NB4 (cell line): ENCODE measurements at regions not wholly inside any gene's neighbourhood (a gene's known extent, or its start where the extent isn't known, plus 50 kb on each side); places are given as distances from the start of the nearest gene placed in this dataset.
A peak's percentile ranks its signal among the peaks of the same experiment; 100 is the strongest.

Experiments used
- DNase-seq: peaks from one replicate; pipeline ENCODE4 v3.0.0; 2010; ENCODE audit warnings: low read depth
- H3K4me3 ChIP-seq: one replicate; pipeline ENCODE4 v1.5.1; 2011; ENCODE audit warnings: mild to moderate bottlenecking, low read depth, low read length, moderate library complexity
- CTCF ChIP-seq: IDR thresholded peaks from one replicate; pipeline ENCODE4 v1.5.1; 2012; ENCODE audit warnings: low read depth, low read length
- MAX ChIP-seq: IDR thresholded peaks from 2 replicates; pipeline ENCODE4 v1.6.1; 2011; ENCODE audit warnings: low read depth, low read length
- MYC ChIP-seq: IDR thresholded peaks from 2 replicates; pipeline ENCODE4 v1.6.1; 2011; ENCODE audit warnings: low read depth, low read length
- POLR2A ChIP-seq: IDR thresholded peaks from 2 replicates; pipeline ENCODE4 v1.6.1; 2011; ENCODE audit warnings: mild to moderate bottlenecking; ENCODE audit not compliant: insufficient read length; ENCODE audit errors: extremely low read depth

- H3K4me3 ChIP-seq, result no peak overlapping the region
- TF ChIP-seq CTCF, result no peak
- no peak for TF ChIP-seq MYC
- no peak for TF ChIP-seq MAX
- TF ChIP-seq POLR2A, result no peak
- DNase-seq, result no peak
These were observed 59.2 kb upstream of the ADGRB3 start for GRCh38 chr6:68575765-68576439.

GRCh38 chr6:68572975-68573374 lies 62.1 kb upstream of the ADGRB3 start:
- no peak overlapping the region for H3K4me3 ChIP-seq
- DNase-seq, result no peak
- TF ChIP-seq CTCF (no peak), POLR2A (no peak), MYC (no peak), MAX (no peak)

- peak; percentile 86 for TF ChIP-seq CTCF
- TF ChIP-seq MYC, result no peak
- no peak overlapping the region for H3K4me3 ChIP-seq
- peak; percentile 71 for DNase-seq
These were observed 62.6 kb upstream of the ADGRB3 start for GRCh38 chr6:68572525-68572924.

GRCh38 chr6:68559716-68560115 lies 75.4 kb upstream of the ADGRB3 start:
- H3K4me3 ChIP-seq, result no peak overlapping the region
- TF ChIP-seq POLR2A (no peak), MAX (no peak), MYC (no peak), CTCF (no peak)
- DNase-seq, result no peak

GRCh38 chr6:68559070-68559469 lies 76.0 kb upstream of the ADGRB3 start:
- TF ChIP-seq POLR2A (no peak), CTCF (no peak), MAX (no peak), MYC (no peak)
- H3K4me3 ChIP-seq, result no peak overlapping the region

GRCh38 chr6:68546620-68547019 lies 88.5 kb upstream of the ADGRB3 start:
- TF ChIP-seq CTCF (no peak), MAX (no peak), MYC (no peak), POLR2A (no peak)
- DNase-seq, result no peak
- no peak overlapping the region for H3K4me3 ChIP-seq

More at GRCh38 chr6:68559070-68559469, 76.0 kb upstream of the ADGRB3 start:
- peak; percentile 20 for DNase-seq
